HG02973 (cell line): ENCODE measurements at regions not wholly inside any gene's neighbourhood (a gene's known extent, or its start where the extent isn't known, plus 50 kb on each side); places are given as distances from the start of the nearest gene placed in this dataset.

ENCODE experiments used
- ATAC-seq: cut with Tn5 transposase; IDR thresholded peaks from one replicate; pipeline ENCODE4 v1.9.1; 2021; ENCODE audit warnings: moderate library complexity; ENCODE audit not compliant: unreplicated experiment

DNA sequence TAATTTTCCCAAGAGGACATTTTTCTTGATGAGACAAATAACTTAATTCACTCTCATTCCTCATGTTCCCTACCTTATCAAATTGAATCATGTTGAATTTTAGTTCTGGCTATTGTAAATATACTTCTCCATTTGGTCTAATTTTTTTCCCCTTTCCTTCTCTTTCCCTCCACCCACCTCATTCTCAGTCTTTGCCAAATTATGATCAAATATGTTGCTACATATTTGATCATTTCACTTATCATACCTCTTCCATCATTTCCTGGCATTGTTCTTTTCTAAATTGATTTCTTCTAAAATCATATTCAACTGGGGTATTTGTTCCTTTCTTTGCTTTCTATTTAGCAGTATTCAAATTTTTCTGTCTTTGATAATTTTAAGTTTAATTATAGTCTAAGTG lies 52.3 kb downstream of the HDGFL1 start:
- no peak for ATAC-seq

DNA sequence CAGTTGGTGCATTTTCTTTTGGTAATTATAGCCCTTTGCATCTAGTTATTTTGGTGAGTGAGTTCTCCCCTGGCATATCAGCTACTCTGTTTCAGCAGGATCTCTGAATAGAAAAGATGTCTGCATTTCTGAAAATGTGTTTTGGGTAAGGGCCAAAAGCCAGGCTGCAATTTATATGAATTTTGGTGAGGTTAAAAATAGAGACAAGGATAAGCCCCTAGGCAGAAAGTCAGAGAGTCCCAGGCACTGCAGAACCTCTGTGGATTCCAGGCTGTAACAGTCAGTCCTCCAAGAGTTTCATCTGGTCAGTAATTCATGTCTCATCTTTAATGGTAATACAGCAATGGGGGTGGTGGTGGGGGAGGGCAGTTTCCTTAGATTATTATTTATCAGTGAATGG lies 53.0 kb downstream of the HDGFL1 start:
- ATAC-seq: no peak

DNA sequence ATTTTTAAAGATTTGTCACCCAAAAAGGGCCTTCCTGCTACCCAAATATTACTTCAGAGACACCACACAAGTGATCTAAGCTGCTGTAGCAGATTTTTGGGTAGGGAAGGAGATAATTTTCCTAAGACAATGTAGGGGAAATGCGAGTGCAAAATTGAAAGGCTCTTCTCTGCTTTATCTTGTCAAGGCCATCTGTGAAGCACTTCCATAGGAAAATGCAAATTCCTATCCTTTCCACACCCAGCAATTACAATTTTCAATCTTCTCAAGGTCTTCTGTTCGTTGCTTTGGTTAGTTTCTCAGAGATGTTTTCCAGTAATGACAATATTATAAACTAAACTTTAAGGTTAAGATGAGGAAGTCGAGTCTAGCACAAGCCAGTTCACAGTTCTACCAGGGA lies 53.4 kb downstream of the HDGFL1 start:
- ATAC-seq: no peak

DNA sequence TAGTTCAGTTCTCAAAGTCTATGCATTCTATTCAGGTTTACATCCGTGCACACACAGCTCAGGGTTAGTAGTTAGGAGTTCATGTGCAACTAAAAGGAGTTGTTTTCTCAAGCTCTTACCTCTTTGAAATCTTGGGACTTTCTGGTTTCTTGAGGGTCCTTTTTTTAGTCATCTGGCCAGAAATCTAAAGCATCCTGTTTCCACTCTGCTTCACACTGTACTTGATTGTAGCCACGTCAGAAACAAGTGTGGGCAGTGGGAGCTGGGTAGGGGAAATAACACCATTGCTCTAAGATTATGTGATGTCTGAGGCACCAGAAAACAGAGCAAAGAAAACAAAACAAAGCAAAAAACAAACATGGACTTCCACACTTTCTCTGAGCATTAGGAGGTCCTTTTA lies 58.3 kb downstream of the HDGFL1 start:
- ATAC-seq: no peak

DNA sequence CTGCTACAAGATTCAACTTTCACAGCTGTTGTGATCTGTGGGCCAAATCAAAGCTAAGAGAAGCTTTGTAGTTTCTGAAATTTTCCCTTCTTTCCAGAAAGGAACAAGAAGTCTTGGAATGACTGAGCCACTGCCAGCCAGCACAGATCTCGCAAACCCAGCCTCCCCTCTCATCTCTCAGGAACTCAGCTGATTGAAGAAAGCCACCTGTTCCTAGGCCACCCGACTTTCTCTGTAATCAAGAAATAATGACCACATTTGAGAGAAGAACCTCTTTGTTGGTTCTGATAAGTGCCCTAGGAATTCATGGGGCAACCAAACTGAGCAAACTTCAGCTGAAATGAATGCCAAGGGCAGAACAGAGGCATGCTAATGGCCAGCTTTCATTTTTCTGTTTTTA lies 61.7 kb downstream of the HDGFL1 start:
- ATAC-seq: no peak

DNA sequence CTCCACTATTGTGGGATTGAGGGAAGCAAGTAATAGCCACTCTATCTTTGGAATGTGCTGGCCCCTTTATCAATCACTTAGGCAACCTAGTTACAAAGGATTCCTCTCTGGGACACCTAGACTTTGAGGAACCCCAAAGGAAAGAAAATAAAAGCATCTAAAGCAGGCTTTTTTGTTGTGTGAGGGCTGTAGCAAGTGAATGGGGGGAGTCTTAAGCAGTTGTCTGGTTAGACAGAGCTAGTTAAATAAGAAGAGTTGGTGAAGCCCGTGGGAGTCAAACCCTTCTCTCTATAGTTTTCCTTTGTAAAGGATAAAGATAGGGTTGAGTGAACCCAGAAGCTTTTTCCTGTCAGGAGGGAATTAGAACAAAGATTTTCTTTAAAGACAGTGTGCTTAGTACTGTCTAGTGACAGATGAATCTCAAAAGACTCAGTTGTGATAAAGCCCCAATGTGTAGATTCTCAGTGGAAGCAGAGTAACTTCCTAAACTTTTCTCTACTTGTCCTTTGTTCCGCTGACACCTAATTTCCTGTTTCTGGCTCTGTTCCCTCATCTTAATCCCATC lies 63.3 kb downstream of the HDGFL1 start:
- no peak for ATAC-seq

DNA sequence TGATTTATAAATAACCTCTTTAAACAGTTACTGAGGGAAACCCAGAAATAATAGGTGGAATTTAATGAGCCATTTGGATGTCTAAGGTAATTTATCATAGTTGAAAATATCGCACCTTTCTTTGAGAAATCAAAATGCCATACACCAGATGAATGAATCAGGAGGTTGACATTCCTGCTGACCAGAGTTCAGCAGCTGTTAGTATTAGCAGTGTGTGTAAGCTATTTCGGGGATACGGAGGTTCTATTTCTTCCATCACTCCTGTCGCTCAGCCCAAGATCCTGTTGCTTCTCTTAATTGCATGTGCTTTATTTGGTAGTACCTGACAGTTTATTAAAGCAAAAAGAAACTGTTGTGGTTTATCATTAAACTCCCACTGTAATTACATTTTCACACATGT lies 67.1 kb downstream of the HDGFL1 start:
- no peak for ATAC-seq

DNA sequence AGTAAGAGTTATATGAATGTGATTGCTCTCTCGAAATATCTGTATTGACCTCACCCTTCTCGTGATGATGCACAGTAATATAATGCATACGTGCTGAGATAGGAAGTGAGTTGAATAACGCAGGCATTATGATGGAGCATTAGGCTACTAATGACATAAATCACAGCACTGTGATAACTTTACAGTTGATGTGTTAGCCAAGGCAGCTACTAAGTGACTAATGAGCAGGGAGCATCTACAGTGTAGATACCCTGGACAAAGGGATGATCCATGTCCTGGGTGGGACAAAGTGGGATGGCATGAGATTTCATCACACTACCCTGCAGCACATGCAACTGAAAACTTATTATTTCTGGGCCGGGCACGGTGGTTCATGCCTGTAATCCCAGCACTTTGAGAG lies 68.4 kb downstream of the HDGFL1 start:
- ATAC-seq: no peak

DNA sequence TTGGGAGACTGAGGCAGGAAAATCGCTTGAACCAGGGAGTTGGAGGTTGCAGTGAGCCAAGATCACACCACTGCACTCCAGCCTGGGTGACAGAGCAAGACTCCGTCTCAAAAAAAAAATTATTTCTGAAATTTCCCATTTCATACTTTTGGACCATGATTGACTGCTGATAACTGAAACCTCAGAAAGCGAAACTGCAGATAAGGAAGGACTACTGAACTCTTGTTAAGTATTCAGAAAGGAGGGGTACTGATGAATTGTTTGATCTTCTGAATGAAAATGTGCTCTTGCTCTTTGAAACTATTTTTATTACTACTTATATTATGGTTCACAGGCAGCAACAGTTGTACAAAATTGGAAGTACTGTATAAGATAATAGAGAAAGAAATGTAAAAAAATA lies 69.0 kb downstream of the HDGFL1 start:
- ATAC-seq: no peak

DNA sequence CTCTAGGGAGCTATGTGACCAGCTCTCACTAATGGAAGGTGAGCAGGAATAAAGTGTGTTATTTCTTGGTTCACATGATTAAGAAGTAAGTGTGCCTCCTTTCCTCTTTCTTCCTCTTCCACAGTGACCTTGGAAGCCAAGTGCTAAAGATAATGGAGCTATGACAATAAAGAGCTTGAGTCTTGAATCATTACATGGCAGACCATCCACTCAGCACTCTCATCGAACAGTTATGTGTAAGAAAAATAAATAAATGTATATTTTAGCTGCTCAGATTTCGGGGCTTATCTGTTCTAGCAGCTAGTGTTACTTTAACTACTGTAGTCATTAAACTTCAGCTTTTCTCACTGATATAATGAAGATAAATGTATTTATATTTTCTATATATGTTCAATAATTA lies 72.9 kb downstream of the HDGFL1 start:
- ATAC-seq: no peak

DNA sequence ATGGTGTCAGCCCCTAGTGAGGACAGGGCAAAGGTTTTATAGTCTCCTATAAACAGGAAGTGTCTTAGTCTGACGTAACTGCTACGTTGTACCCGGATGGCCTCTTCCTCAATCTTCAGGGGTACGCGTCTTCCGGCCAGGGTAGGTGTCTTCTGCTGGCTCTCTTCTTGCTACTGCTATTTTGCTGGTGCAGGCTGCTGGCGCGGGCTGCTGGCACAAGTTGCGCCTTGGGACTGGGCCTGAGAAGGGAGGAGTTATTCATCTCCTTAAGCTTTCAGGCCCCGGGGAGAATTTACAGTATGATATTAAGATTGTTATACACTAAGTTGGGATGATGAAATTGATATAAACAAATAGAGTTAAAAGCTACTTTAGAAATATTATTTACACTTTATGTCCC lies 74.4 kb downstream of the HDGFL1 start:
- ATAC-seq: no peak

DNA sequence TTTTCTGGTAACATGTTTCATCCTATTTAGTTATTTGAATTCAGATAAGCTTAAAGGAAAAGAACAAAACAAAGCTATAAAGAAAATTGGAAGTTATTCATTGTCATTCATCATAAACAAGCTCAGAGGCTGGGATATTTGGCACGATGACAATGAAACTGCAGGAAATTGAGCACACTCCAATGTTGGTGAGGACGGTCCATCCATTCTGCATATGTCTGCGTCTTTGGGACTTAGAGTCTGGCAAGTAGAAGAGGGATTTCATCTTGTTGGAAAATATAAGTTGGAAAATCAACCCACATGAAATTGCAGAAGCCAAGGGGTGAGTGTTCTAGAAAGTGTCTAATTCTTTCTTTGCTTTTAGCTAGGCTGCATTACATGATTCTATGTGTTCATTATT lies 78.4 kb downstream of the HDGFL1 start:
- ATAC-seq: no peak

DNA sequence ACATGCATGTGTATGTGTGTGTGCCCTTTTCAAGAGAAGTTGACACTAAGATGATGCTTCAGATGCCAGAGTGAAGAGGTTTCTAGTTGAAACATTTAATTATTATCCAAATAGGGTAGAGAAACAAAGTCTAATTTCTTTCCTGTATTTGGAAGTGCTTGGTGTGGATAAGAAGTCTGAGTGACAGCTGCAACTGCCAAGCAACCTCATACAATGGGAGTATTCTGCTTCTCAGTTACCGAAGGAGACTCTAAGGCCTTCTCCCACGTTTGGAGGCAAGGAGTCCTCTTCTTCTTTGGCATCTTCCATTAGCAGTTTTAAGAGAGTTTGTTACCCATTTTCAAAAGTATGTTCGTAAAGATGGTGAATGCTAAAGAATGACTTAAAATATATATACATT lies 82.4 kb downstream of the HDGFL1 start:
- ATAC-seq: no peak

DNA sequence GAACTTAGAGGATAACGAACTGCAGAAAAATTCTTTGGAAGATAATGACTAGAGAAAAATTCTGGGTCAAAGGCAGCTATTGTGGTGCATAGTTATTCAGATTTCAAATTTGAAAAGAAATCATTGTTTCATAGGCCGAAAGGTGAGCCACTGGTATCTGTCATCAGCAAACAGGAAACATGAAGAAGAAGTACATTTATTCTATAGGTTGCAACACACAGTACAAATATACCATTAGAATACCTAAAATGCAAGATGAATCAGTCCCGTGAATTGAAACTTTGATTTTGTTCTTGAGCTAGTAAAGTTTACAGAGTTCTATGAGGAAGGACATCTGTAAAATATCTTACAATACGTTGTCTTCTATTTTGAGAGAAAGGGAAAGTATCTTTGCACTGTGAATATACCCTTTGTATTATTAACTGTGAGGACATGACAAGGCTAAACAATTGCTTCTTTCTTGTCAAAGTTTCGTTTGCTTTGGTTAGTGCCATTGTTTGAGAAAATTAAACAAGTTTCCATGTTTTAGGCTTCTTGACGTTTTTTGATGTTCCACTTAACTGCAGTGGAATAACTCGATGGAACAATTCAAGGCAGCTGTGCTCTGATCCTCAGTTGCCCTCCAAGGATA lies 84.7 kb downstream of the HDGFL1 start:
- ATAC-seq: no peak

DNA sequence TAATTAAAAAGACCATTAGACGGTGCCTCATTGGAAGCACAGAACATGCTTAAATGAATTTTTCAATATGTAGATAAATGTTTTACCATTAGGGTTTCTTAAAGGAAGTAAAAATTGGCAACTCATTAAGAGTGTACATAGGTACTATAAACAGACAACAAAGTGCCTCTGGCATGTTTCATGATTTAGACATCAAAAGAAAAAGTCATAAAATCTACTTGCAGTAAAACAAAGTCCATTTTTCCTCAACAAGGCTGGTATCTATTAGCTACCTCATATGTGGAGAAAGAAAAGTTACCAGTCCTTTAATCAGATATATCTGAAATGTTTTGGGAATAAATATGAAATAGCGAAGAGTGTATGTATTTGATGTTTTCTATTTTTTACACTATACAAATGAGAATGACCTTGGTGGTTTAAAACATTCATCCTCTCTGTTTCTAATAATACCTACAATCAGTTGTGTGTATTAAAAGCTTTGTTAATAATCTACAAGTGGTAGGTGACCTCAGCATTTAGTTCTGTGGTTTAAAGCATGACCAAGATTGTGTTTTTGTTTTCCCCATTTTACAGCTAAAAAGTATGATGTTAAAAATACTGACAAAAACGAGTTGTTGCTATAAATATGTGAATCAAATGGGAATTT lies 87.5 kb downstream of the HDGFL1 start:
- ATAC-seq: peak; percentile 62

DNA sequence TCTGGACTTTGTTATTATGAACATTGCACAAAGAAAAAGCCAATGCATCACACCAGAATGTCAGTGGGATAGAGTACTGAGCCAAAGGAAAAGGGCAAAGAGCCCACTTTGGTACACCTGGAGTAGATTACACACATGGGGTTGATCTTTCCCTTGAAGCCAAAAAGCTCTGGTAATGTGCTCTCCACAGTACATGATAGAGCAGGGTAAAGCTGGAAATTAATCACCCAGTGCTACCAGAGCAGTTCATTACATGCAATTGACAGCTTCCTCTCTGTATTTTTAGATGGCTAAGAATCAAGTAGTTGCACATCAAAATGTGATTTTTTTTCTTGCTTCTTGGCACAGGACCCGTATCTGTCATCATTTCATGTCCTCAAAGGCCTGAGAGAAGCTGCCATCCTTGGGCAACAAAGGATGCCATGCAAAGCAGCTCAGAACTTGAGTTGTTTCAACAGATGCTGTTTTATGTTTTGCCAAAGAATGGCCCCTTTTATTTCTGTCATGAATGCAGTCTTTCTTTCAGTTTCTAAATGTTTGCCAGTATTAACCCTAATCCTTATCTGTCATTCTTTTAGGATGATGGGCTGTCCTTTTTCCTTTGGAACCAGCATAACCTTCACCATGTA lies 88.1 kb downstream of the HDGFL1 start:
- no peak for ATAC-seq

DNA sequence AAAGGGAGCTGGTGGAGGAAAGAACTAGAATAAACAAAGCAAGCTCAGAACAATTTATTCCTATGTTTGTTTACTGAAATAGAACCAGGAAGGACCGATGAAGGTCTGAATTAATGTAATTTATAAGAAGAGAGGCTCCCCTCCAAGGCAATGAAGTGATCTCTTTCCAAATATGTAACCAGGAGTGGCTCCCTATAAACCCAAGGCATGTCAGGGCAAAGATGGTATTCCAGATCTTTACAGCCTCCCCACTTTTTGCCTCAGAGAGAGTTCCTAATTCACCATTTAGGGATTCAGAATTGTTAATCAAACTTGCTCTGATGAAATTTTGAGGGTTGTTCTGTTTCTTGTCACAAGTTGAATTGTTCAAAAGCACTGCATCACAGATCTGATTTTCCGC lies 88.8 kb downstream of the HDGFL1 start:
- no peak for ATAC-seq

DNA sequence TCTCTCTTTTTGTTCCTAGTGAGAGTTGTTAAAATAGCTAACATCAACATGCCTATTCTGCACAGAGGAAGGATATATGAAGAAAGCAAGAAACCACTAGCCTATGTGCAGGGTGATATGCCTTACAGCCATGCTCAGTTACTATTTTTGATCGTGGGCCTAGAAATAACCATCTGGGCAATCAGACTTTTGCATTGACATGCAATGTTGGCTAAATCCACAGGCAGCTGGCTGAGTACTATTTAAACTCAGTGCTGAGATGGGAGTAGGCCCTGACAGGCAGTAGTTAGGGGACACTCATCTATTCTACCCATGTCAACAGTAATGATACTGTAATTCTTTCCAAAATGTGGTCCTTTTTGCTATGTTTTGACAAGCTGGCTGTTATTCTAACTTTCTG lies 89.6 kb downstream of the HDGFL1 start:
- no peak for ATAC-seq

DNA sequence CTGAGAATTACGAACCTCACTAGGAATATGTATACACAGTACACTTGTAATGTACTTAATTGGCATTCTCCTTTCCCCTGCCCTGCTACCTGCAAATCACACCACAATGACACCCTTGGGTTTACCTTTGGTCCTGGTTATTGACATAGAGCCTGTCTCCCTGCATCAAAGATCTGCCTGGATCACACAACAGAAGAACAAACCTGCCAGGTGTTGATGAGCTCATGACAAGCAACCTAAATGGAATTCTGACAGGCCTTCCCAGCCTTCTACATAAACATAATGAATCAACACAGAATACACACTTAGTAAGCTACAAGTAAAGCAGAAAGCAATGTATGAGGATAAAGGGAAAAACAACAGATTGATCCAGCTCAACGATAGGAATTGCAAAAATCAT lies 95.6 kb downstream of the HDGFL1 start:
- no peak for ATAC-seq

DNA sequence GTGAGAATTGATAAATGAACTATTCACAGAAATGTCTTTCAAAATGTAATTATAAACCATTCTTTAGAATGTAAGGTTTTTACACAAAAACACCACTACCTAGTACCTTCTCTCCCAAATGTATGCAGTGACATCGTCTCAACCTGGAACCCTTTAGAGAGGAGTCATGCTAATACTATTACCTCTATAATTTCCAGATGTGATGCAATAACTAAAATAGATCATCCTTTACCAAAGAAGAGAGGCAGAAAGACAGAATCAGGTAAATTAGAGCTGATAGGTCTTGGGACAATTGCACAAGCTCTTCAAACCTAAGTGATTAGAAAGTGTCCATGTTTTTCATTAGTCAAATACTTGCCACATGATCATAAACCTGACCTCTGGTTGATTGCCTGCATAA lies 96.7 kb downstream of the HDGFL1 start:
- ATAC-seq: no peak

DNA sequence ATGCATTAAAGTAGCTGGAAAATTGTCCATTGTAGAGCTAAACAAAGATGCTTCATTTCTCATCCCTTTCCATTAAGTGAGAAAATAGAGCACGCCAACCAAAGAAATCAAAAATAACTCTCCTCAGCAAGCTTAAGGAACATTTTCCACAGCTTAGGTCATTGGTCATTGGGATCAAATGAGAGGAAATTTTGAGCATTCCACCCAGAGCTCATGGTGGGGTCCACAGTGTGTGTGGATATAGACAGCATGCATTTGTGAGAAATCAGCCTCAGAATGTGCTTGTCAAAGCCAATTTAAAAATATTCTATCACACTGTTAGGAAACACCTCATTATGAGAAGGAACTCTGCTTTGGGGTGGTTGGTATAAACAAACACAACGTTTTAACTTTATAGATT lies 97.2 kb downstream of the HDGFL1 start:
- no peak for ATAC-seq

DNA sequence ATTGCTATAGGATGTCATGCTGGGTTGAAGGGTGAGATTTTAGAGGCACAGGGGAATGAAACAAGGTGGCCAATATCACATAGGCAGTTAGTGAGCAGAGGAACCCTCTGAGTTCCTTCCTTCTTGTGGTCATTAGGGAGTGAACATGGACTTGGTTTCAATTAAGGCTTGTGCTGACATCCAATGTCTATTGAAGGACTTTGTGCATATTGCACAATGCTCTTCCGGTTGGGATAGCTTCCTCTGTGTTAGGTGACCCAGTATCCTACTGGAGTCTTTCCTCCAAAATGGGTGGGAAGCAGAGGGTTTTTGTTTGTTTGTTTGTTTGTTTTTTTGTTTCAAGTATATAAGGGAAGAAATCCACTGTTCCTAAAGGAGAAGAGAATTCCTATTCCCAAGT lies 98.5 kb downstream of the HDGFL1 start:
- ATAC-seq: no peak
